Activated naive CD8-positive, alpha-beta T cell treated with anti-CD3 and anti-CD28 coated beads, Interleukin-2, amount 10 ng/mL, durations not matched to agents 7 days and 5 days (primary cell): ENCODE measurements at regions not wholly inside any gene's neighbourhood (a gene's known extent, or its start where the extent isn't known, plus 50 kb on each side); places are given as distances from the start of the nearest gene placed in this dataset.
A peak's percentile ranks its signal among the peaks of the same experiment; 100 is the strongest.

Source experiments
- ATAC-seq: fragments of 150-1000 bp; cut with Tn5 transposase; one replicate; pipeline ENCODE4 v1.10.0; 2021; ENCODE audit warnings: low read depth, moderate library complexity
- POLR2A ChIA-PET: fragments of 350-600 bp; sonication (Branson Sonifier 250); formaldehyde crosslinking; loops from one replicate; lab custom pipeline; 2021; ENCODE audit warnings: antibody characterized with exemption; lab: Charles Lee
- DNase-seq: peaks from one replicate; pipeline ENCODE4 v3.0.0; 2021
- H3K27ac Mint-ChIP-seq: one replicate; pipeline ENCODE4 v1.8.0; 2022; ENCODE audit warnings: mild to moderate bottlenecking, mixed read lengths
- H3K27me3 Mint-ChIP-seq: one replicate; pipeline ENCODE4 v1.8.0; 2022; ENCODE audit warnings: mild to moderate bottlenecking, moderate library complexity, mixed read lengths
- H3K36me3 Mint-ChIP-seq: one replicate; pipeline ENCODE4 v1.8.0; 2021; ENCODE audit warnings: mild to moderate bottlenecking, mixed read lengths
- H3K4me1 Mint-ChIP-seq: one replicate; pipeline ENCODE4 v1.8.0; 2021; ENCODE audit warnings: mixed read lengths
- H3K4me3 Mint-ChIP-seq: one replicate; pipeline ENCODE4 v1.8.0; 2022; ENCODE audit warnings: mild to moderate bottlenecking, moderate library complexity, mixed read lengths
- H3K9me3 Mint-ChIP-seq: one replicate; pipeline ENCODE4 v1.8.0; 2021; ENCODE audit warnings: mixed read lengths

- Mint-ChIP-seq H3K9me3 (peaks cover 12% of the 10 kb centered on the region), H3K4me3 (no peak overlapping the region), H3K4me1 (no peaks in the 10 kb centered on the region), H3K36me3 (no peaks in the 10 kb centered on the region), H3K27me3 (peaks cover 22% of the 10 kb centered on the region), H3K27ac (no peak overlapping the region)
- DNase-seq (no peak), ATAC-seq (no peak)
- POLR2A ChIA-PET, result no interaction called here
Measured at GRCh38 chr2:120669121-120669952, 66.3 kb upstream of the GLI2 start.

- Mint-ChIP-seq H3K4me3 (no peak overlapping the region), H3K27me3 (peaks cover 20% of the 10 kb centered on the region), H3K4me1 (no peaks in the 10 kb centered on the region), H3K27ac (no peak overlapping the region), H3K36me3 (no peaks in the 10 kb centered on the region), H3K9me3 (peaks cover 12% of the 10 kb centered on the region)
- POLR2A ChIA-PET, result no interaction called here
- DNase-seq (no peak), ATAC-seq (no peak)
Measured at GRCh38 chr2:120669971-120670370, 65.7 kb upstream of the GLI2 start.

GRCh38 chr2:120670371-120670770 lies 65.3 kb upstream of the GLI2 start:
- no peak overlapping the region for H3K27ac Mint-ChIP-seq
- no peak for ATAC-seq
- peaks cover 10% of the 10 kb centered on the region for H3K9me3 Mint-ChIP-seq
- no peaks in the 10 kb centered on the region for H3K36me3 Mint-ChIP-seq
- no peak for DNase-seq
- H3K4me1 Mint-ChIP-seq, result no peaks in the 10 kb centered on the region
- H3K27me3 Mint-ChIP-seq, result peaks cover 18% of the 10 kb centered on the region
- no peak overlapping the region for H3K4me3 Mint-ChIP-seq
- POLR2A ChIA-PET, result no interaction called here

GRCh38 chr2:120670771-120671480 lies 64.7 kb upstream of the GLI2 start:
- Mint-ChIP-seq H3K27me3 (peaks cover 17% of the 10 kb centered on the region), H3K4me3 (no peak overlapping the region), H3K27ac (no peak overlapping the region), H3K9me3 (peaks cover 6% of the 10 kb centered on the region), H3K36me3 (no peaks in the 10 kb centered on the region), H3K4me1 (peaks cover 2% of the 10 kb centered on the region)
- POLR2A ChIA-PET, result no interaction called here
- ATAC-seq (no peak), DNase-seq (no peak)

- Mint-ChIP-seq H3K36me3 (no peaks in the 10 kb centered on the region), H3K4me3 (no peak overlapping the region), H3K9me3 (no peaks in the 10 kb centered on the region), H3K4me1 (peaks cover 2% of the 10 kb centered on the region), H3K27me3 (peaks cover 22% of the 10 kb centered on the region), H3K27ac (no peak overlapping the region)
- DNase-seq (no peak), ATAC-seq (no peak)
- POLR2A ChIA-PET, result no interaction called here
Measured at GRCh38 chr2:120672526-120673204, 63.0 kb upstream of the GLI2 start.

GRCh38 chr2:120673205-120673550 lies 62.5 kb upstream of the GLI2 start:
- no peak for DNase-seq
- Mint-ChIP-seq H3K4me1 (peaks cover 2% of the 10 kb centered on the region), H3K27me3 (peaks cover 27% of the 10 kb centered on the region), H3K27ac (no peak overlapping the region), H3K4me3 (no peak overlapping the region), H3K36me3 (no peaks in the 10 kb centered on the region), H3K9me3 (no peaks in the 10 kb centered on the region)
- no peak for ATAC-seq
- POLR2A ChIA-PET, result no interaction called here

- no peak for ATAC-seq
- POLR2A ChIA-PET, result no interaction called here
- no peak overlapping the region for H3K4me3 Mint-ChIP-seq
- H3K36me3 Mint-ChIP-seq, result no peaks in the 10 kb centered on the region
- peaks cover 27% of the 10 kb centered on the region for H3K27me3 Mint-ChIP-seq
- no peak overlapping the region for H3K27ac Mint-ChIP-seq
- H3K4me1 Mint-ChIP-seq, result peaks cover 2% of the 10 kb centered on the region
- DNase-seq, result no peak
- no peaks in the 10 kb centered on the region for H3K9me3 Mint-ChIP-seq
Measured at GRCh38 chr2:120673571-120674061, 62.1 kb upstream of the GLI2 start.

GRCh38 chr2:120674246-120675170 lies 61.2 kb upstream of the GLI2 start:
- DNase-seq, result no peak
- ATAC-seq, result no peak
- Mint-ChIP-seq H3K36me3 (no peaks in the 10 kb centered on the region), H3K27me3 (peaks cover 25% of the 10 kb centered on the region), H3K9me3 (no peaks in the 10 kb centered on the region), H3K27ac (no peak overlapping the region), H3K4me1 (peaks cover 2% of the 10 kb centered on the region), H3K4me3 (no peak overlapping the region)
- POLR2A ChIA-PET, result no interaction called here

- DNase-seq, result peak; percentile 62
- peaks cover 20% of the 10 kb centered on the region for H3K27me3 Mint-ChIP-seq
- H3K4me3 Mint-ChIP-seq, result no peak overlapping the region
- peak; percentile 44 for ATAC-seq
- H3K36me3 Mint-ChIP-seq, result no peaks in the 10 kb centered on the region
- peaks cover 4% of the 10 kb centered on the region for H3K4me1 Mint-ChIP-seq
- no peak overlapping the region for H3K27ac Mint-ChIP-seq
- POLR2A ChIA-PET, result no interaction called here
- no peaks in the 10 kb centered on the region for H3K9me3 Mint-ChIP-seq
Measured at GRCh38 chr2:120675460-120676130, 60.1 kb upstream of the GLI2 start.

- H3K4me1 Mint-ChIP-seq, result peaks cover 4% of the 10 kb centered on the region
- no peaks in the 10 kb centered on the region for H3K9me3 Mint-ChIP-seq
- H3K4me3 Mint-ChIP-seq, result no peak overlapping the region
- H3K27me3 Mint-ChIP-seq, result peaks cover 20% of the 10 kb centered on the region
- DNase-seq (no peak), ATAC-seq (no peak)
- H3K36me3 Mint-ChIP-seq, result no peaks in the 10 kb centered on the region
- POLR2A ChIA-PET, result no interaction called here
- no peak overlapping the region for H3K27ac Mint-ChIP-seq
Measured at GRCh38 chr2:120677221-120677620, 58.4 kb upstream of the GLI2 start.

GRCh38 chr2:120677696-120678247 lies 57.9 kb upstream of the GLI2 start:
- H3K36me3 Mint-ChIP-seq, result no peaks in the 10 kb centered on the region
- ATAC-seq (no peak), DNase-seq (no peak)
- H3K27ac Mint-ChIP-seq, result no peak overlapping the region
- H3K9me3 Mint-ChIP-seq, result no peaks in the 10 kb centered on the region
- peaks cover 19% of the 10 kb centered on the region for H3K27me3 Mint-ChIP-seq
- peaks cover 4% of the 10 kb centered on the region for H3K4me1 Mint-ChIP-seq
- POLR2A ChIA-PET, result no interaction called here
- H3K4me3 Mint-ChIP-seq, result no peak overlapping the region

- Mint-ChIP-seq H3K27me3 (peaks cover 19% of the 10 kb centered on the region), H3K4me3 (no peak overlapping the region), H3K27ac (no peak overlapping the region), H3K9me3 (no peaks in the 10 kb centered on the region), H3K4me1 (peaks cover 4% of the 10 kb centered on the region), H3K36me3 (no peaks in the 10 kb centered on the region)
- POLR2A ChIA-PET, result no interaction called here
- no peak for DNase-seq
- ATAC-seq, result no peak
Measured at GRCh38 chr2:120678251-120678650, 57.4 kb upstream of the GLI2 start.
